ENCODE measurements at regions not wholly inside any gene's neighbourhood (a gene's known extent, or its start where the extent isn't known, plus 50 kb on each side); places are given as distances from the start of the nearest gene placed in this dataset. TPM values are rescaled to one million over a fixed set of nuclear protein-coding genes. Genes with fewer than 3 reads are reported as not detected.

Small RNA genes in the stretch of these regions (small RNA-seq; reads per million reads assigned to genes)
- gene RNU6-242P (ENCODE audit: insufficient read depth, insufficient read length, low read depth, low replicate concordance), result not detected

All from endothelial cell of umbilical vein (primary cell).